ENCODE measurements at regions not wholly inside any gene's neighbourhood (a gene's known extent, or its start where the extent isn't known, plus 50 kb on each side); places are given as distances from the start of the nearest gene placed in this dataset.

- no peak for TF ChIP-seq CTCF (IDR thresholded peaks at IDR 0.05; ENCODE audit: borderline replicate concordance, control extremely low read depth, extremely low read depth, insufficient read depth, missing control alignments)
- DNase-seq (ENCODE audit: low spot score) = no peak
- in situ Hi-C loops (cut with MboI; ENCODE audit: low sequenced_read_pairs, unreplicated experiment) = no loop called here
Observed at GRCh38 chr11:92523611-92524010, 299.0 kb downstream of the FAT3 start.

- no peak for TF ChIP-seq CTCF (IDR thresholded peaks at IDR 0.05; ENCODE audit: borderline replicate concordance, control extremely low read depth, extremely low read depth, insufficient read depth, missing control alignments)
- no peak for DNase-seq (ENCODE audit: low spot score)
- in situ Hi-C loops (cut with MboI; ENCODE audit: low sequenced_read_pairs, unreplicated experiment) = no loop called here
Observed at GRCh38 chr11:92524542-92524941, 299.9 kb downstream of the FAT3 start.

GRCh38 chr11:92527467-92527866 lies 302.8 kb downstream of the FAT3 start:
- no peak for DNase-seq (ENCODE audit: low spot score)
- TF ChIP-seq CTCF (IDR thresholded peaks at IDR 0.05; ENCODE audit: borderline replicate concordance, control extremely low read depth, extremely low read depth, insufficient read depth, missing control alignments) = no peak
- in situ Hi-C loops (cut with MboI; ENCODE audit: low sequenced_read_pairs, unreplicated experiment) = no loop called here

- no peak for DNase-seq (ENCODE audit: low spot score)
- TF ChIP-seq CTCF (IDR thresholded peaks at IDR 0.05; ENCODE audit: borderline replicate concordance, control extremely low read depth, extremely low read depth, insufficient read depth, missing control alignments) = no peak
- in situ Hi-C loops (cut with MboI; ENCODE audit: low sequenced_read_pairs, unreplicated experiment) = no loop called here
Observed at GRCh38 chr11:92528001-92528400, 303.4 kb downstream of the FAT3 start.

- no peak for DNase-seq (ENCODE audit: low spot score)
- TF ChIP-seq CTCF (IDR thresholded peaks at IDR 0.05; ENCODE audit: borderline replicate concordance, control extremely low read depth, extremely low read depth, insufficient read depth, missing control alignments) = no peak
- in situ Hi-C loops (cut with MboI; ENCODE audit: low sequenced_read_pairs, unreplicated experiment) = no loop called here
Observed at GRCh38 chr11:92531065-92531739, 306.6 kb downstream of the FAT3 start.

GRCh38 chr11:92533657-92534335 lies 309.2 kb downstream of the FAT3 start:
- TF ChIP-seq CTCF (IDR thresholded peaks at IDR 0.05; ENCODE audit: borderline replicate concordance, control extremely low read depth, extremely low read depth, insufficient read depth, missing control alignments) = no peak
- no peak for DNase-seq (ENCODE audit: low spot score)
- in situ Hi-C loops (cut with MboI; ENCODE audit: low sequenced_read_pairs, unreplicated experiment) = no loop called here
